Neural cell (in vitro differentiated cells): ENCODE measurements at regions not wholly inside any gene's neighbourhood (a gene's known extent, or its start where the extent isn't known, plus 50 kb on each side); places are given as distances from the start of the nearest gene placed in this dataset.

Source experiments
- H2AFZ ChIP-seq: fragments of 200-600, 300-800 bp; sonication (generic), shearing (Covaris generic); 2 replicates; pipeline ENCODE4 v1.6.0; 2014; ENCODE audit warnings: low read depth, mild to moderate bottlenecking, antibody characterized with exemption, low read length, moderate library complexity
- H3F3A ChIP-seq: fragments of 200-600 bp; shearing (Covaris generic); 2 replicates; pipeline ENCODE4 v1.6.1; 2016; ENCODE audit warnings: mild to moderate bottlenecking, moderate library complexity, mixed read lengths, antibody characterized with exemption, low read length; ENCODE audit not compliant: insufficient read depth, poor library complexity, severe bottlenecking
- H3K27ac ChIP-seq: fragments of 200-600, 300-800 bp; sonication (generic), shearing (Covaris generic); 2 replicates; pipeline ENCODE4 v1.5.1; 2014; ENCODE audit warnings: mild to moderate bottlenecking, low read length, moderate library complexity
- H3K27me3 ChIP-seq: fragments of 300-800, 200-600 bp; sonication (generic), shearing (Covaris generic); 2 replicates; pipeline ENCODE4 v1.6.0; 2014; ENCODE audit warnings: mild to moderate bottlenecking, low read depth, low read length, moderate library complexity; ENCODE audit not compliant: insufficient read depth
- H3K36me3 ChIP-seq: fragments of 300-800, 200-600 bp; sonication (generic), shearing (Covaris generic); 2 replicates; pipeline ENCODE4 v1.5.1; 2014; ENCODE audit warnings: mild to moderate bottlenecking, antibody characterized with exemption, low read length, moderate library complexity; ENCODE audit not compliant: insufficient read depth
- H3K4me2 ChIP-seq: fragments of 300-800, 200-600 bp; sonication (generic), shearing (Covaris generic); 2 replicates; pipeline ENCODE4 v1.6.0; 2014; ENCODE audit warnings: mild to moderate bottlenecking, low read length
- H3K4me3 ChIP-seq: fragments of 300-800, 200-600 bp; sonication (generic), shearing (Covaris generic); 2 replicates; pipeline ENCODE4 v1.5.1; 2014; ENCODE audit warnings: mild to moderate bottlenecking, low read length, moderate library complexity
- H3K79me2 ChIP-seq: fragments of 200-600 bp; shearing (Covaris generic); replicated peaks from 2 replicates; pipeline ENCODE4 v1.6.0; 2014; ENCODE audit warnings: mild to moderate bottlenecking, low read length, moderate library complexity; ENCODE audit not compliant: insufficient read depth
- H3K9ac ChIP-seq: fragments of 300-800, 200-600 bp; sonication (generic), shearing (Covaris generic); 2 replicates; pipeline ENCODE4 v1.6.1; 2016; ENCODE audit warnings: mild to moderate bottlenecking, low read length, mixed read lengths
- H3K9me2 ChIP-seq: fragments of 200-600 bp; shearing (Covaris generic); 2 replicates; pipeline ENCODE4 v1.6.1; 2016; ENCODE audit warnings: mild to moderate bottlenecking, low read length, mixed read lengths; ENCODE audit not compliant: insufficient read depth
- H3K9me3 ChIP-seq: fragments of 200-600, 300-800 bp; sonication (generic), shearing (Covaris generic); 2 replicates; pipeline ENCODE4 v1.6.1; 2016; ENCODE audit warnings: mild to moderate bottlenecking, mixed run types, low read length, moderate library complexity, mixed read lengths
- H4K20me1 ChIP-seq: fragments of 200-600 bp; shearing (Covaris generic); 2 replicates; pipeline ENCODE4 v1.6.1; 2016; ENCODE audit warnings: mild to moderate bottlenecking, mixed run types; ENCODE audit not compliant: insufficient read depth
- CTCF ChIP-seq: fragments of 450-650 bp; IDR thresholded peaks from 2 replicates; pipeline ENCODE4 v1.5.1; 2014; ENCODE audit warnings: antibody characterized with exemption, mild to moderate bottlenecking, moderate library complexity; ENCODE audit not compliant: poor library complexity, severe bottlenecking
- EP300 ChIP-seq: fragments of 450-650 bp; conservative IDR thresholded peaks from 2 replicates; pipeline ENCODE4 v1.6.1; 2014; ENCODE audit warnings: antibody characterized with exemption, mild to moderate bottlenecking, moderate library complexity; ENCODE audit not compliant: poor library complexity, severe bottlenecking
- EZH2 ChIP-seq: fragments of 200-600, 300-800 bp; shearing (Covaris generic), sonication (generic); IDR thresholded peaks from 2 replicates; pipeline ENCODE4 v1.6.1; 2014; ENCODE audit warnings: antibody characterized with exemption, low read length, borderline replicate concordance, mild to moderate bottlenecking; ENCODE audit not compliant: insufficient read depth, poor library complexity, severe bottlenecking
- MXI1 ChIP-seq: fragments of 450-650 bp; conservative IDR thresholded peaks from 2 replicates; pipeline ENCODE4 v1.6.1; 2014; ENCODE audit warnings: antibody characterized with exemption, mild to moderate bottlenecking; ENCODE audit not compliant: poor library complexity, severe bottlenecking
- POLR2AphosphoS5 ChIP-seq: IDR thresholded peaks from 2 replicates; pipeline ENCODE4 v1.6.1; 2012
- RAD21 ChIP-seq: fragments of 450-650 bp; conservative IDR thresholded peaks from 2 replicates; pipeline ENCODE4 v1.6.1; 2014; ENCODE audit warnings: antibody characterized with exemption, mild to moderate bottlenecking, moderate library complexity
- REST ChIP-seq: IDR thresholded peaks from 2 replicates; pipeline ENCODE4 v1.6.1; 2012; ENCODE audit warnings: borderline replicate concordance
- SMC3 ChIP-seq: fragments of 450-650 bp; conservative IDR thresholded peaks from 2 replicates; pipeline ENCODE4 v1.6.1; 2014; ENCODE audit warnings: antibody characterized with exemption, mild to moderate bottlenecking, moderate library complexity; ENCODE audit not compliant: poor library complexity
- TAF1 ChIP-seq: IDR thresholded peaks from 2 replicates; pipeline ENCODE4 v1.6.1; 2012; ENCODE audit warnings: low read depth

GRCh38 chr1:101409102-101409501 is 172.3 kb downstream of the S1PR1 start:
- H2AFZ ChIP-seq: no peak overlapping the region
- H3K4me3 ChIP-seq: no peak overlapping the region
- TF ChIP-seq EP300 (no peak), POLR2AphosphoS5 (no peak), REST (no peak)
- H3K27ac ChIP-seq: no peak overlapping the region
- no peaks in the 10 kb centered on the region for H4K20me1 ChIP-seq
- H3F3A ChIP-seq: no peaks in the 10 kb centered on the region
- no peaks in the 10 kb centered on the region for H3K9me2 ChIP-seq
- no peaks in the 10 kb centered on the region for H3K27me3 ChIP-seq
- no peaks in the 10 kb centered on the region for H3K36me3 ChIP-seq
- no peaks in the 10 kb centered on the region for H3K9me3 ChIP-seq
- no peak overlapping the region for H3K4me2 ChIP-seq
- H3K9ac ChIP-seq: no peak overlapping the region
- H3K79me2 ChIP-seq: no peaks in the 10 kb centered on the region

- Histone ChIP-seq H3K27me3 (no peaks in the 10 kb centered on the region), H3K36me3 (no peaks in the 10 kb centered on the region), H3K4me2 (no peak overlapping the region), H3K9me2 (no peaks in the 10 kb centered on the region), H3K79me2 (no peaks in the 10 kb centered on the region), H3K27ac (no peak overlapping the region), H2AFZ (no peak overlapping the region), H3K4me3 (no peak overlapping the region), H3K9me3 (no peaks in the 10 kb centered on the region), H3K9ac (no peak overlapping the region), H4K20me1 (no peaks in the 10 kb centered on the region), H3F3A (no peaks in the 10 kb centered on the region)
- TF ChIP-seq TAF1: no peak
- no peak for TF ChIP-seq CTCF
- TF ChIP-seq REST: peak; percentile 25
- no peak for TF ChIP-seq MXI1
- no peak for TF ChIP-seq RAD21
- TF ChIP-seq SMC3: no peak
- TF ChIP-seq EP300: peak; percentile 84
- TF ChIP-seq POLR2AphosphoS5: peak; percentile 50
- no peak for TF ChIP-seq EZH2
Measured at GRCh38 chr1:101410048-101410878, 173.4 kb downstream of the S1PR1 start.
